ENCODE measurements at regions not wholly inside any gene's neighbourhood (a gene's known extent, or its start where the extent isn't known, plus 50 kb on each side); places are given as distances from the start of the nearest gene placed in this dataset.
A peak's percentile ranks its signal among the peaks of the same experiment; 100 is the strongest.
"Not testable (repeated sequence)": the region's sequence is repeated elsewhere in the genome, so short reads cannot be mapped to it uniquely, and the experiment has no call there.

GRCh38 chr7:65251851-65252620, 121.6 kb upstream of the ZNF92 start:
- DNase-seq = peak; percentile 25

GRCh38 chr7:65250697-65251395, 122.8 kb upstream of the ZNF92 start:
- DNase-seq = no peak

DNA sequence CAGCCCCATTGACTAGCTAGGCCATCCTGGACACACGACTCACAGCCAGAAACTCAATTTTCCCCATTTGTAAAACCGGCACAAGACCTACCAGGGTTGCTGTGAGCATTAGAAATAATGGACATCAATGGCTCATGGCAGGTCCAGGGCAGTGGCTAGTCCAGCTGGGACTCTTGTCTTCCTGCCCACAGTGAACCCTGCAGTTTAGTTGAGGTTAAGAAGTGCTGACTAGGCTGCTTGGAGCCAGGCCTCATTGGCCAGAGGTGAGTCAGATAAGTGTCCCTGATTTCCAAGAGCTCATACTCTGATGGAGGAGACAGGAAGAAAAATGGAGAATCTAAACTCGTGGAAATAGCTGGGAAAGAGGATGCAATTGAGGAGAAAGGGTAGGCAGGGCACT, 123.4 kb upstream of the ZNF92 start:
- DNase-seq = no peak

DNA sequence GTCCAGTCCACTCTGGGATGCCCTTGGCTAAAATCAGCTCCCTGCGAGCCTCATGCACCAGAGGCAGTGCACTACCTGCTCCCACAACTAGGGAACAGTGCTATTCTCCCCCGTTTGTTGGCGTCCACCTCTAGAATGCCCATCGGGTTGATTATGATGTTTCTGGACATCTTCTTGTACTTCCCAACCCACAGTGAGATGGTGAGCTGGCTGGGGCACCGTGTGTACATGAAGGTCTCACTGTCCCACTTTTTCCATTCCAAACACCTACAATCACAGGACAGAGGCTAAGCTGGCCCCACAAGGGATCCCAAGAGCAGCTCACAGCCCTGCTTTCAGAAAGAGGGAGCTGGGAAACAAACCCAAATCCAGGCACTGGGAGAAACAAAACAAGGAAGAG, 126.2 kb upstream of the ZNF92 start:
- no peak for DNase-seq

GRCh38 chr7:65239707-65240352, 133.8 kb upstream of the ZNF92 start:
- DNase-seq = no peak

- no peak for DNase-seq
These were observed 134.3 kb upstream of the ZNF92 start for GRCh38 chr7:65239324-65239706.

GRCh38 chr7:65238785-65239184, 134.9 kb upstream of the ZNF92 start:
- no peak for DNase-seq

- DNase-seq = no peak
These were observed 138.1 kb upstream of the ZNF92 start for GRCh38 chr7:65235586-65235985.

- DNase-seq = no peak
These were observed 140.1 kb upstream of the ZNF92 start for GRCh38 chr7:65233409-65234034.

- no peak for DNase-seq
These were observed 143.4 kb upstream of the ZNF92 start for GRCh38 chr7:65230231-65230630.

GRCh38 chr7:65225422-65226006, 148.1 kb upstream of the ZNF92 start:
- DNase-seq = no peak

DNA sequence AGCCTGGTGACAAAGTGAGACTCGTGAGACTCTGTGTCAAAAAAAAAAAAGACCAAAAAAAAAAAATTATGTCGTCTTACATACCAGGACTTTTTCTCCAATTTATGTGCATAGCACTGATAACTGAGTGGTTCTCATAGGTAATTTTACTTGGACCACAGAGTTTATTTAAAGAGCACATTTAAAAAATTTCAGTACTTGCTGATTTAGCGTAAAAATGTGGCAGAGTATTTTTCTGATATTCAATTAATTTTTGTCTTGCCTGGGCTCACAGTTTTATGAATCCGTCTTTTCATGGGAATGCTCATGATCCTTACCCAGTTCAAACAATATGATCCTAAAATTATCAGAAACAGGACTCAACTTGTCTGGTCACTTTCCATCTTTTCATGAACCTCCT, 151.0 kb upstream of the ZNF92 start:
- no peak for DNase-seq

- no peak for DNase-seq
These were observed 152.0 kb upstream of the ZNF92 start for GRCh38 chr7:65221683-65222082.

GRCh38 chr7:65219623-65220022, 154.0 kb upstream of the ZNF92 start:
- no peak for DNase-seq

DNA sequence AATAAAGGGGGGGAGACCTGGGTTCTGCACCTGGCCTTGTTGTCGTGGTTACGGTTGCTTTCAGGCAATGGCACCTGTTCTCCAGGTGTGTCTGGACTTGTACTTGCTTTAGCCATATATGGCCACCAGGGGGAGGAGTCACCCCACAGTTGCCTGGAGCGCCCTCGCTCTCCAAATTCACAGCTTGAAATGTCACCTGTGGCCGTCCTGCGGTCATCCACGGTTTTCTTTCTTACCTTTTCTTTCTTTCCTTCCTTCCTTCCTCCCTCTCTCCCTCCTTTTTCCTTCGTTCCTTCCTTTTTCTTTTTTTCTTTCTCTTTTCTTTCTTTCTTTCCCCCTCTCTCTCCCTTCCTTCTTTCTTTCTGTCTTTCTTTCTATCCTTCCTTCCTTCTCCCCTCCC, 157.2 kb upstream of the ZNF92 start:
- DNase-seq = peak; percentile 74

GRCh38 chr7:65213260-65213659, 160.4 kb upstream of the ZNF92 start:
- DNase-seq = not testable (repeated sequence)

DNA sequence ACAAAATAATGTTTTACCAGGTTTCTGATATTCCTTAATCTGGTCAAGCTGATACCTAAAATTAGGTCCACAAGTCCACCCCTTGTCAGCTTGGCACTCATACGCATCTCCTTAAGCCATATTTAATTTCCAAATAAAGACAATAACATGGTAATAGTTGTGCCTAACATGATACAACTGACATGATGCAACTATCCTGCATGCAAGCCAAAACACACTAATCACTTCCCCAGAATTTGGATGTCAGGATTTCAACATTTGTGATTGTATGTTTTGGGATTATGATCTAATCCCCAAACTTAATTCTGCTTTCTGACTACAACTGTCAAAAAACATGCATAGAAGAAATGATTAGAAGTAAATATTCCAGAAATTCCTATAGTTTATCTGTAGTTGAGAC, 174.4 kb upstream of the ZNF92 start:
- not testable (repeated sequence) for DNase-seq

DNA sequence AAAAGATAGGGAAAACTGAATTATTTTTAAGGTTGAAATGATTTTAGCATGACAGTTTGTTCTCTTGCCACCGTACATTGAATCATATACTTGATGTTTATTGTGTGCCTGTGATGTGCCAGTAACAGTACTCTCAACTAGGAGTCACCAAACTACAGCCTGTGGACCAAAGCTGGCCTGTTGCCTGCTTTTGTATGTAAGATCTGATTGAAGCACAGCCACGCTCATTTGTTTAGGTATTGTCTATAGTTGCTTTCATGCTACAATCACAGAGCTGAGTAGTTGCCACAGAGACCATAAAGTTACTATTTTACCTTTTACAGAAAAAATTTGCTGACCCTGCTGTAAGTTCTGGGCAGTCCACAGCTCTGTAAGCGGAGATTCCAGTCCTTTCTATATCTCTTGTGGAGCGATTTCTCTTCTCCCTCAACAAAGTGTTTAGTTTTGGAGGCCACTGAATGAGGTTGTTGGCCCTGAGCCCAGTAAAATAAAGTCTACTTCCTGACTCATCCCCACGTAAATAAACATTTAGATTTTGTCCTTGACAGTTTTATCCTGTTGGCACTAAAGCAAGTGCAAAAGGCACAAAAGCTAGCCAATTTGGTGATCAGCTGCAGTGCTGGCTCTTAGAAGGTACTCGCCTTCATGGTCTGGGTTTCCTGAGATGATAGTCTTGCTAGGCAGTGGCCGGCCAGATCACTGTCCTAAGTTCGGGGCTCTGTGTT, 180.2 kb upstream of the ZNF92 start:
- not testable (repeated sequence) for DNase-seq

DNA sequence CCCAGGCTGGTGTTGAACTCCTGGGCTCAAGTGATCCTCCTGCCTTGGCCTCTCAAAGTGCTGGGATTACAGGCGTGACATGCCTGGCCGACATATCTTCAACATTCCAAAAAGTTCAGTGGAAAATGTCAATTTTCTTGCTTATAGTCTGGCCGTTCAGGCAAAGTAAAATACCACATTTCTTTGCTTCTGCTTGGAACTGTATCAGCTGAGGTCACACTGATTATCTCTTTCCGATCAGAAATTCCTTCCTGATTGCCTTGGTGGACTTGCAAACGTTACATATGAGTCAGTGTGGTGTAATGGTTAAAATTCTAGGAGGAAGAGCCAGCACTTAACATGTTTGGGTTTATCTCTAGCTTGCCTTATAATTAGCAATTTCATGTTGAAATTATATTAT, 170.6 kb upstream of the ERV3-1 start:
- not testable (repeated sequence) for DNase-seq

DNA sequence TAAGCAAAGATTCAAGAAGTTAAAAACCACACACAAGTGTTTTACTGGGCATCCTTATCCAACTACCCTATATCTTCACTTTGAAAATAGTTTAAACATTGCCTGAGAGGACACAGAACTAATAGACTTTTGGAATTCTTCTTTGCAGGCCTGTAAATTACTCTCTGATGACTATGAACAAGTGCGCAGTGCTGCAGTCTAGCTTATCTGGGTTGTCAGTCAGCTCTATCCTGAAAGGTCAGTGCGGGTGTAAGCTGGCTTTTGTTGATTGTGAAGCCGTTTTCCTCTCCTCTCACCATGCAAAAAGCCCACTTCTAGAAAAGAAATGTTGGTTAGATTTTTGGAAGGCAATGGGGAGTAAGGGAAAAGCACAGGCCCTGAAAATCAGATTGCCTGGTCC, 143.6 kb upstream of the ERV3-1 start:
- not testable (repeated sequence) for DNase-seq

DNA sequence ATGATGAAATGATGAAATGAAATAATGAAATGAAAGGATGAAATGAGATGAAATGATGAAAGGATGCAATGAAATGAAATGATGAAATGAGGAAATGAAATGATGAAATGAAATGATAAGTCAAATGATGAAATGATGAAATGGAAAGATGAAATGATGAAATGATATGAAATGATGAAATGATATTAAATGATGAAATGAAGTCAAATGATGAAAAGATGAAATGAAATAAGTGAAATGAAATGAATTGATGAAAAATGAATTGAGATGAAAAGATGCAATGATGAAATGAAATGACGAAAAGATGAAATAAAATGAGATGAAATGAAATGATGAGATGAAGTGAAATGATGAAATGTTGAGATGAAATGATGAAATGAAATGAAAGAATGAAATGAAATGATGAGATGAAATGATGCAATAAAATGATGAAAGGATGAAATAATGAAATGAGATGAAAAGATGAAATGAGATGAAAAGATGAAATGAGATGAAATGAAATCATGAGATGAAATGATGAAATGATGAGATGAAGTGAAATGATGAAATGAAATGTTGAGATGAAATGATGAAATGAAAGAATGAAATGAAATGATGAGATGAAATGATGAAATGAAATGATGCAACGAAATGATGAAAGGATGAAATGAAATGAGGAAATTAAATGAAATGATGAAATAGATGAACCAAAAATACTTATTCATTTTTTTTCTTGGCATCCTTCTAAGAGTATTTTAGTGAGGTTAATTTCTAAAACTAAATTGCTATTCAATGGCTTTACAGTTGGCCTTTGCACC, 139.8 kb upstream of the ERV3-1 start:
- DNase-seq = not testable (repeated sequence)

- DNase-seq = not testable (repeated sequence)
These were observed 139.2 kb upstream of the ERV3-1 start for GRCh38 chr7:65145710-65146109.

Measured in CD4-positive, alpha-beta T cell treated with Interleukin-6 for 4 hours (primary cell).